ENCODE measurements at regions not wholly inside any gene's neighbourhood (a gene's known extent, or its start where the extent isn't known, plus 50 kb on each side); places are given as distances from the start of the nearest gene placed in this dataset.
A peak's percentile ranks its signal among the peaks of the same experiment; 100 is the strongest.

DNA sequence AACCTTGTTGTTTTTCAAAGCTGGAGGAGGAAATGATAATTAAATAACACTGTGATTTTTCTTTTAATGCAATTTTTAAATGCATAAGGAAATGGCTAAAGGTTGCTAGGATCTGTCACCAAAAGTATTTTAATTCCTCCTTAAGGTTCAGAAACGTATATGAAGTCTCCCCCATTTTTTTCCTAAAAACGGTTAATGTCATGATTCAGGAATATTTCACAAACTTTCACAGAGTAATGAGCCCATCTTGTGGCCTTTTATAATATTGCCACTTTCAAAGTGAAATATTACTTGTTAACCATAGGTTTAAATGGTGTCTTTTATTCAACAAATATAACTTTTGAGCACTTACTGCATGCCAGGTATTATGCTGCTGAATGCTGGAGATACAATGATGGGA, 99.5 kb upstream of the USP38 start:
- peaks cover 4% of the 10 kb centered on the region for H3K4me1 Mint-ChIP-seq
- no peaks in the 10 kb centered on the region for H3K36me3 Mint-ChIP-seq
- H3K27ac Mint-ChIP-seq, result no peak overlapping the region
- intact Hi-C loops (cut with micrococcal nuclease), result no loop called here
- no peaks in the 10 kb centered on the region for H3K27me3 Mint-ChIP-seq (ENCODE audit: low read depth in 3 of 3)
- H3K79me2 ChIP-seq (ENCODE audit: insufficient read depth, low read length), result no peaks in the 10 kb centered on the region
- no peaks in the 10 kb centered on the region for H4K20me1 ChIP-seq (ENCODE audit: insufficient read depth, low read length)
- no peaks in the 10 kb centered on the region for H3K9me3 ChIP-seq (replicated peaks in 1 of 2; ENCODE audit: control insufficient read depth in 1 of 2, insufficient read depth in 1 of 2, low read length in 2 of 2)
- no peak overlapping the region for H3K27ac ChIP-seq (ENCODE audit: low read depth in 1 of 2, low read length in 2 of 2)
- no peak overlapping the region for H3K4me2 ChIP-seq (replicated peaks; ENCODE audit: extremely low read depth, low read length, poor library complexity, severe bottlenecking)
- TF ChIP-seq, protein P1, sequence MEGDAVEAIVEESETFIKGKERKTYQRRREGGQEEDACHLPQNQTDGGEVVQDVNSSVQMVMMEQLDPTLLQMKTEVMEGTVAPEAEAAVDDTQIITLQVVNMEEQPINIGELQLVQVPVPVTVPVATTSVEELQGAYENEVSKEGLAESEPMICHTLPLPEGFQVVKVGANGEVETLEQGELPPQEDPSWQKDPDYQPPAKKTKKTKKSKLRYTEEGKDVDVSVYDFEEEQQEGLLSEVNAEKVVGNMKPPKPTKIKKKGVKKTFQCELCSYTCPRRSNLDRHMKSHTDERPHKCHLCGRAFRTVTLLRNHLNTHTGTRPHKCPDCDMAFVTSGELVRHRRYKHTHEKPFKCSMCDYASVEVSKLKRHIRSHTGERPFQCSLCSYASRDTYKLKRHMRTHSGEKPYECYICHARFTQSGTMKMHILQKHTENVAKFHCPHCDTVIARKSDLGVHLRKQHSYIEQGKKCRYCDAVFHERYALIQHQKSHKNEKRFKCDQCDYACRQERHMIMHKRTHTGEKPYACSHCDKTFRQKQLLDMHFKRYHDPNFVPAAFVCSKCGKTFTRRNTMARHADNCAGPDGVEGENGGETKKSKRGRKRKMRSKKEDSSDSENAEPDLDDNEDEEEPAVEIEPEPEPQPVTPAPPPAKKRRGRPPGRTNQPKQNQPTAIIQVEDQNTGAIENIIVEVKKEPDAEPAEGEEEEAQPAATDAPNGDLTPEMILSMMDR (IDR thresholded peaks at IDR 0.05), result peak; percentile 46
- H3K9me3 Mint-ChIP-seq, result peaks cover 0 to 3% (median 0%) of the 10 kb centered on the region in 7 donors
- DNase-seq, result peak in 1 of 3 donors; percentile 6
- H3K27me3 ChIP-seq (ENCODE audit: control insufficient read depth in 2 of 2, insufficient read depth in 2 of 2, low read length in 2 of 2), result no peaks in the 10 kb centered on the region
- H3K4me3 ChIP-seq (replicated peaks in 1 of 3; ENCODE audit: low read depth in 2 of 3, low read length in 3 of 3), result no peak overlapping the region
- no CpG with 5 or more reads among the region's 2 CpGs for WGBS (ENCODE audit: insufficient coverage)
- H3K4me3 Mint-ChIP-seq, result no peak overlapping the region
- peaks cover 0 to 4% of the 10 kb centered on the region in 2 donors for H3K4me1 ChIP-seq (ENCODE audit: control insufficient read depth in 1 of 2, insufficient read depth in 2 of 2, low read length in 2 of 2)
- no peak overlapping the region for H3K9ac ChIP-seq (ENCODE audit: insufficient read depth, low read length, poor library complexity, severe bottlenecking)
- no peaks in the 10 kb centered on the region for H3K36me3 ChIP-seq (replicated peaks in 1 of 2; ENCODE audit: control insufficient read depth in 1 of 2, insufficient read depth in 2 of 2, low read length in 2 of 2)
- H2AFZ ChIP-seq (ENCODE audit: insufficient read depth, low read depth, low read length, poor library complexity, severe bottlenecking), result no peak overlapping the region

DNA sequence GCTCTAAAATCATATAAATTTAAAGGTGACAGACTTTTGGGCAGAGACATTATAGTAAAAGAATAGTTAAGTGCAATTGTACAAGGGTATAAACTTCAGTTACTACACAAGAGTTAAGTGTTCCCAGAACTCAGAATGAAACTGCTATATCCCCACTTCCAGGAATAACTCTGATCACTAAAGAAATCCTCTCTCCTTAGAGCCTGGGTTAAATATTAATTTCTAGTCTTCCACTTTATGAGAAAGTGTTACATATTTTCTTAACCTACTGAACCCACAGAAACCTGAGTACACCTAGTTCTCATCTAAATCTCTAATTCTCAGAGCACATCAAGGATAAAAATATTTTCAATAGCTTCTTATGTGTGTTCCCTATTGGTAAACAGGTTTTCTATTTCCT, 99.1 kb upstream of the USP38 start:
- Histone ChIP-seq H4K20me1 (ENCODE audit: insufficient read depth, low read length) (no peaks in the 10 kb centered on the region), H3K9me3 (replicated peaks in 1 of 2; ENCODE audit: control insufficient read depth in 1 of 2, insufficient read depth in 1 of 2, low read length in 2 of 2) (peaks cover 0 to 3% of the 10 kb centered on the region in 2 donors), H3K27me3 (ENCODE audit: control insufficient read depth in 2 of 2, insufficient read depth in 2 of 2, low read length in 2 of 2) (no peaks in the 10 kb centered on the region), H3K79me2 (ENCODE audit: insufficient read depth, low read length) (no peaks in the 10 kb centered on the region), H3K36me3 (replicated peaks in 1 of 2; ENCODE audit: control insufficient read depth in 1 of 2, insufficient read depth in 2 of 2, low read length in 2 of 2) (no peaks in the 10 kb centered on the region), H3K4me1 (ENCODE audit: control insufficient read depth in 1 of 2, insufficient read depth in 2 of 2, low read length in 2 of 2) (peaks cover 0 to 4% of the 10 kb centered on the region in 2 donors), H3K4me2 (replicated peaks; ENCODE audit: extremely low read depth, low read length, poor library complexity, severe bottlenecking) (no peak overlapping the region), H3K27ac (ENCODE audit: low read depth in 1 of 2, low read length in 2 of 2) (no peak overlapping the region), H3K4me3 (replicated peaks in 1 of 3; ENCODE audit: low read depth in 2 of 3, low read length in 3 of 3) (no peak overlapping the region), H2AFZ (ENCODE audit: insufficient read depth, low read depth, low read length, poor library complexity, severe bottlenecking) (no peak overlapping the region), H3K9ac (ENCODE audit: insufficient read depth, low read length, poor library complexity, severe bottlenecking) (no peak overlapping the region)
- Mint-ChIP-seq H3K27me3 (ENCODE audit: low read depth in 3 of 3) (no peaks in the 10 kb centered on the region), H3K4me3 (no peak overlapping the region), H3K4me1 (peaks cover 4% of the 10 kb centered on the region), H3K27ac (no peak overlapping the region), H3K9me3 (peaks cover 0 to 7% (median 3%) of the 10 kb centered on the region in 7 donors), H3K36me3 (no peaks in the 10 kb centered on the region)
- DNase-seq, result no peak
- intact Hi-C loops (cut with micrococcal nuclease), result no loop called here
- TF ChIP-seq, protein P1 (IDR thresholded peaks at IDR 0.05), result no peak
